GM12878 (cell line): ENCODE measurements at regions not wholly inside any gene's neighbourhood (a gene's known extent, or its start where the extent isn't known, plus 50 kb on each side); places are given as distances from the start of the nearest gene placed in this dataset.

ENCODE experiments used
- ATAC-seq: fragments of 200-7000 bp; cut with Tn5 transposase; 3 replicates; pipeline ENCODE4 v1.9.1; 2020; ENCODE audit warnings: mild to moderate bottlenecking, moderate library complexity
- BruUV-seq: library from RNA; stranded (reverse); fragments of 400-500 nt; replicated peaks from 2 replicates; lab custom pipeline; 2021; lab: Mats Ljungman, UMichigan
- CTCF ChIA-PET: fragments of 300-600 bp; sonication (Branson Sonifier 250); formaldehyde crosslinking; extraction: SDS; loops from one replicate; lab custom pipeline; 2021; ENCODE audit warnings: inconsistent platforms; lab: Yijun Ruan, JAX
- POLR2A ChIA-PET: fragments of 350-600 bp; formaldehyde crosslinking; extraction: SDS; loops from one replicate; lab custom pipeline; 2021; ENCODE audit warnings: inconsistent platforms; lab: Charles Lee
- RAD21 ChIA-PET: fragments of 300-600 bp; sonication (Branson Sonifier 250); formaldehyde crosslinking; loops from one replicate; lab custom pipeline; 2023; ENCODE audit warnings: antibody characterized with exemption; ENCODE audit not compliant: unreplicated experiment; lab: Charles Lee
- SMC1A ChIA-PET: fragments of 300-600 bp; sonication (Branson Sonifier 250); formaldehyde crosslinking; loops from one replicate; lab custom pipeline; 2023; ENCODE audit not compliant: unreplicated experiment, uncharacterized antibody; lab: Charles Lee
- DNase-seq: peaks from one replicate; pipeline ENCODE4 v3.0.0-alpha.2; 2011; ENCODE audit warnings: low read depth, low spot score
- FAIRE-seq: peaks from 3 replicates; lab custom pipeline; 2011; peaks lifted over from hg19 to GRCh38; lab: Jason Lieb, UNC
- H2AFZ ChIP-seq: 2 replicates; pipeline ENCODE4 v1.6.0; 2011; ENCODE audit warnings: low read depth, low read length, control low read depth; ENCODE audit not compliant: control insufficient read depth
- H3K27ac ChIP-seq: 2 replicates; pipeline ENCODE4 v1.5.1; 2011; ENCODE audit warnings: control low read depth; ENCODE audit not compliant: control insufficient read depth, insufficient read depth
- H3K27me3 ChIP-seq, 2 experiments: replicated peaks in 1 of 2; 2 replicates each; pipeline versions ENCODE4 v1.6.0 to v1.6.1; 2011; ENCODE audit warnings: low read length in 1 of 2; ENCODE audit not compliant: control insufficient read depth in 2 of 2, insufficient read depth in 2 of 2
- H3K36me3 ChIP-seq, 2 experiments: 2 replicates each; pipeline ENCODE4 v1.5.1; 2011; ENCODE audit warnings: low read length in 1 of 2; ENCODE audit not compliant: control insufficient read depth in 2 of 2, insufficient read depth in 2 of 2
- H3K4me1 ChIP-seq: 2 replicates; pipeline ENCODE4 v1.6.1; 2011; ENCODE audit warnings: mild to moderate bottlenecking, low read length, moderate library complexity, mixed read lengths; ENCODE audit not compliant: control insufficient read depth, insufficient read depth
- H3K4me2 ChIP-seq: 2 replicates; pipeline ENCODE4 v1.6.0; 2011; ENCODE audit warnings: control low read depth; ENCODE audit not compliant: control insufficient read depth, insufficient read depth
- H3K4me3 ChIP-seq: fragments of 200-600 bp; sonication (generic); 2 replicates; pipeline ENCODE4 v1.5.1; 2016
- H3K79me2 ChIP-seq: 2 replicates; pipeline ENCODE4 v1.6.0; 2011; ENCODE audit warnings: low read length; ENCODE audit not compliant: control insufficient read depth, insufficient read depth
- H3K9ac ChIP-seq: 2 replicates; pipeline ENCODE4 v1.8.0; 2011; ENCODE audit warnings: low read length, control low read depth, mixed read lengths; ENCODE audit not compliant: control insufficient read depth, insufficient read depth
- H3K9me3 ChIP-seq: replicated peaks from 3 replicates; pipeline ENCODE4 v1.5.1; 2011; ENCODE audit warnings: mild to moderate bottlenecking, low read length; ENCODE audit not compliant: control insufficient read depth, insufficient read depth
- H4K20me1 ChIP-seq: 2 replicates; pipeline ENCODE4 v1.6.0; 2011; ENCODE audit not compliant: control insufficient read depth, insufficient read depth
- CHD1 ChIP-seq: IDR thresholded peaks from 2 replicates; pipeline ENCODE4 v1.6.1; 2012; ENCODE audit warnings: low read depth, low read length, improper control_type of control experiment
- CREM ChIP-seq: IDR thresholded peaks from 2 replicates; pipeline ENCODE4 v1.6.1; 2014; ENCODE audit warnings: antibody characterized with exemption, low read depth
- MAX ChIP-seq: IDR thresholded peaks from 2 replicates; pipeline ENCODE4 v1.6.1; 2012; ENCODE audit warnings: low read depth, low read length, improper control_type of control experiment
- MTA2 ChIP-seq: fragments of 450-650 bp; IDR thresholded peaks from 2 replicates; pipeline ENCODE4 v1.6.1; 2016; ENCODE audit warnings: low read depth, mild to moderate bottlenecking, moderate library complexity
- NFXL1 ChIP-seq: fragments of 450-650 bp; IDR thresholded peaks from 2 replicates; pipeline ENCODE4 v1.6.1; 2017; ENCODE audit warnings: antibody characterized with exemption, mild to moderate bottlenecking, borderline replicate concordance
- NFYB ChIP-seq: IDR thresholded peaks from 2 replicates; pipeline ENCODE4 v1.6.1; 2011; ENCODE audit warnings: low read depth, mild to moderate bottlenecking, low read length, improper control_type of control experiment, moderate library complexity; ENCODE audit not compliant: insufficient read depth
- PKNOX1 ChIP-seq: fragments of 450-650 bp; IDR thresholded peaks from 2 replicates; pipeline ENCODE4 v1.6.1; 2016; ENCODE audit warnings: mild to moderate bottlenecking
- POLR2AphosphoS2 ChIP-seq: IDR thresholded peaks from 2 replicates; pipeline ENCODE4 v1.6.1; 2011; ENCODE audit warnings: low read depth, mild to moderate bottlenecking, low read length, improper control_type of control experiment, moderate library complexity
- RCOR1 ChIP-seq: conservative IDR thresholded peaks from 2 replicates; pipeline ENCODE4 v1.6.1; 2012; ENCODE audit warnings: low read depth, low read length, improper control_type of control experiment
- RUNX3 ChIP-seq: IDR thresholded peaks from 2 replicates; pipeline ENCODE4 v1.6.1; 2012; ENCODE audit warnings: low read length, inconsistent platforms
- SIN3A ChIP-seq: IDR thresholded peaks from 2 replicates; pipeline ENCODE4 v1.6.1; 2012; ENCODE audit warnings: low read depth, low read length, improper control_type of control experiment
- SREBF1 ChIP-seq: IDR thresholded peaks from 2 replicates; pipeline ENCODE4 v1.6.1; 2012; ENCODE audit warnings: mild to moderate bottlenecking, low read length
- SUZ12 ChIP-seq: fragments of 200-600 bp; sonication (generic); IDR thresholded peaks from one replicate; pipeline ENCODE4 v1.6.1; 2018; ENCODE audit warnings: antibody characterized with exemption, mild to moderate bottlenecking; ENCODE audit not compliant: unreplicated experiment
- TCF12 ChIP-seq: IDR thresholded peaks from 2 replicates; pipeline ENCODE4 v1.6.1; 2011; ENCODE audit warnings: low read depth, mild to moderate bottlenecking, low read length
- WGBS: methylation state at CpG from one replicate; pipeline ENCODE4 v1.1.6; 2016; ENCODE audit warnings: low lambda C conversion rate; ENCODE audit not compliant: insufficient replicate concordance, insufficient coverage; ENCODE audit errors: missing lambda C conversion rate; 5-methylcytosine and 5-hydroxymethylcytosine counted together
- in situ Hi-C: fragments of 300-500 bp; cut with MboI; formaldehyde crosslinking; loops from 9 replicates; pipeline ENCODE4 v1.14.3; 2018; ENCODE audit warnings: mixed read lengths
- intact Hi-C: fragments of 100-400 bp; cut with micrococcal nuclease; formaldehyde crosslinking; loops from one replicate; pipeline ENCODE4 v1.14.2; 2022; ENCODE audit not compliant: unreplicated experiment
- TF ChIP-seq, protein P1 (sequence below): fragments of 450-650 bp; IDR thresholded peaks from 2 replicates; pipeline ENCODE4 v1.6.1; 2016; ENCODE audit warnings: mild to moderate bottlenecking, moderate library complexity, borderline replicate concordance

- no peaks in the 10 kb centered on the region; a peak in 1 of 4 replicates for H3K27me3 ChIP-seq
- H3K36me3 ChIP-seq, result no peaks in the 10 kb centered on the region
- ATAC-seq (no peak), DNase-seq (no peak), FAIRE-seq (no peak)
- H3K4me3 ChIP-seq, result no peak overlapping the region
- no peak overlapping the region for H3K4me2 ChIP-seq
- in situ Hi-C loops (no loop called here), intact Hi-C loops (no loop called here)
- TF ChIP-seq PKNOX1, result no peak
- no peak for TF ChIP-seq NFYB
- TF ChIP-seq TCF12, result no peak
- TF ChIP-seq SIN3A, result no peak
- no peak for TF ChIP-seq POLR2AphosphoS2
- TF ChIP-seq RCOR1, result no peak
- TF ChIP-seq RUNX3, result no peak
- TF ChIP-seq SUZ12, result no peak
- TF ChIP-seq CREM, result no peak
- TF ChIP-seq CHD1, result no peak
- no peak for TF ChIP-seq MAX
- TF ChIP-seq MTA2, result no peak
- no peak for TF ChIP-seq NFXL1
- TF ChIP-seq SREBF1, result no peak
- TF ChIP-seq, protein P1, sequence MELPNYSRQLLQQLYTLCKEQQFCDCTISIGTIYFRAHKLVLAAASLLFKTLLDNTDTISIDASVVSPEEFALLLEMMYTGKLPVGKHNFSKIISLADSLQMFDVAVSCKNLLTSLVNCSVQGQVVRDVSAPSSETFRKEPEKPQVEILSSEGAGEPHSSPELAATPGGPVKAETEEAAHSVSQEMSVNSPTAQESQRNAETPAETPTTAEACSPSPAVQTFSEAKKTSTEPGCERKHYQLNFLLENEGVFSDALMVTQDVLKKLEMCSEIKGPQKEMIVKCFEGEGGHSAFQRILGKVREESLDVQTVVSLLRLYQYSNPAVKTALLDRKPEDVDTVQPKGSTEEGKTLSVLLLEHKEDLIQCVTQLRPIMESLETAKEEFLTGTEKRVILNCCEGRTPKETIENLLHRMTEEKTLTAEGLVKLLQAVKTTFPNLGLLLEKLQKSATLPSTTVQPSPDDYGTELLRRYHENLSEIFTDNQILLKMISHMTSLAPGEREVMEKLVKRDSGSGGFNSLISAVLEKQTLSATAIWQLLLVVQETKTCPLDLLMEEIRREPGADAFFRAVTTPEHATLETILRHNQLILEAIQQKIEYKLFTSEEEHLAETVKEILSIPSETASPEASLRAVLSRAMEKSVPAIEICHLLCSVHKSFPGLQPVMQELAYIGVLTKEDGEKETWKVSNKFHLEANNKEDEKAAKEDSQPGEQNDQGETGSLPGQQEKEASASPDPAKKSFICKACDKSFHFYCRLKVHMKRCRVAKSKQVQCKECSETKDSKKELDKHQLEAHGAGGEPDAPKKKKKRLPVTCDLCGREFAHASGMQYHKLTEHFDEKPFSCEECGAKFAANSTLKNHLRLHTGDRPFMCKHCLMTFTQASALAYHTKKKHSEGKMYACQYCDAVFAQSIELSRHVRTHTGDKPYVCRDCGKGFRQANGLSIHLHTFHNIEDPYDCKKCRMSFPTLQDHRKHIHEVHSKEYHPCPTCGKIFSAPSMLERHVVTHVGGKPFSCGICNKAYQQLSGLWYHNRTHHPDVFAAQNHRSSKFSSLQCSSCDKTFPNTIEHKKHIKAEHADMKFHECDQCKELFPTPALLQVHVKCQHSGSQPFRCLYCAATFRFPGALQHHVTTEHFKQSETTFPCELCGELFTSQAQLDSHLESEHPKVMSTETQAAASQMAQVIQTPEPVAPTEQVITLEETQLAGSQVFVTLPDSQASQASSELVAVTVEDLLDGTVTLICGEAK, result no peak
- WGBS, result 35% methylated on average over 2 of the region's 2 CpGs
- no peak overlapping the region for H3K9ac ChIP-seq
- no peaks in the 10 kb centered on the region for H3K4me1 ChIP-seq
- ChIA-PET RAD21 (no interaction called here), CTCF (no interaction called here), SMC1A (no interaction called here), POLR2A (no interaction called here)
- no TSS peak for BruUV-seq
- no peaks in the 10 kb centered on the region for H3K9me3 ChIP-seq
- no peak overlapping the region for H2AFZ ChIP-seq
- no peaks in the 10 kb centered on the region for H3K79me2 ChIP-seq
- H3K27ac ChIP-seq, result no peak overlapping the region
- H4K20me1 ChIP-seq, result no peaks in the 10 kb centered on the region
These were observed 56.1 kb upstream of the TAS2R1 start for GRCh38 chr5:9686216-9686615.
